GM23248 (cell line): ENCODE measurements at regions not wholly inside any gene's neighbourhood (a gene's known extent, or its start where the extent isn't known, plus 50 kb on each side); places are given as distances from the start of the nearest gene placed in this dataset.

ENCODE experiments used
- EZH2 ChIP-seq: fragments of 200-600 bp; sonication (generic); IDR thresholded peaks from 2 replicates; pipeline ENCODE4 v1.6.1; 2018; ENCODE audit warnings: antibody characterized with exemption, mild to moderate bottlenecking; ENCODE audit not compliant: insufficient read depth, poor library complexity, severe bottlenecking
- EZH2phosphoT487 ChIP-seq: fragments of 200-600 bp; sonication (generic); IDR thresholded peaks from 2 replicates; pipeline ENCODE4 v1.6.1; 2018; ENCODE audit warnings: antibody characterized with exemption, moderate library complexity, mild to moderate bottlenecking, low read depth; ENCODE audit not compliant: insufficient read depth

DNA sequence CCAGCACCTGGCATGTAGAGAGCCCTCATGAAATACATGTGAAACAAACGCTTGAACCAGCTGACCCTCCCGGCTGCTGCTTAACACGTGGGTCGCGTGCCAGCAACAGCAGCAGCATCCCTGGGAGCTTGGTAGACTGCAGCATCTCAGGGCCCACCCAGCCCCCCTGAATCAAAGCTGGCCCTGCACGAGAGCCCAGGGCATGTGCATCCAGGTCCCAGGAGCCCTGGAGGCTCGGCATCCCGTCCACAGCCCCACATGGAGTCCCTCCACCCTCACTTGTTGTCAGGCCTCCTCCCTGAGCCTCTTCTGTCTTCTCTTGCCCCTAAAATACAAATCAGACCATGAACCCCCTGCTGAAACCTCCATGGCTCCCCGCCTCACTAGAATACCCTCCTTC, 123.1 kb downstream of the MATN1 start:
- TF ChIP-seq EZH2 = no peak
- TF ChIP-seq EZH2phosphoT487 = no peak
